22Rv1 (cell line): ENCODE measurements at regions not wholly inside any gene's neighbourhood (a gene's known extent, or its start where the extent isn't known, plus 50 kb on each side); places are given as distances from the start of the nearest gene placed in this dataset.

Experiments
- H3K27ac ChIP-seq: fragments of 450-650 bp; 2 replicates; pipeline ENCODE4 v1.5.1; 2017
- CTCF ChIP-seq: fragments of 450-650 bp; IDR thresholded peaks from 2 replicates; pipeline ENCODE4 v1.5.1; 2017; ENCODE audit warnings: mild to moderate bottlenecking
- ZFX ChIP-seq: fragments of 450-650 bp; IDR thresholded peaks from 2 replicates; pipeline ENCODE4 v1.6.1; 2017; ENCODE audit warnings: antibody characterized with exemption, borderline replicate concordance

DNA sequence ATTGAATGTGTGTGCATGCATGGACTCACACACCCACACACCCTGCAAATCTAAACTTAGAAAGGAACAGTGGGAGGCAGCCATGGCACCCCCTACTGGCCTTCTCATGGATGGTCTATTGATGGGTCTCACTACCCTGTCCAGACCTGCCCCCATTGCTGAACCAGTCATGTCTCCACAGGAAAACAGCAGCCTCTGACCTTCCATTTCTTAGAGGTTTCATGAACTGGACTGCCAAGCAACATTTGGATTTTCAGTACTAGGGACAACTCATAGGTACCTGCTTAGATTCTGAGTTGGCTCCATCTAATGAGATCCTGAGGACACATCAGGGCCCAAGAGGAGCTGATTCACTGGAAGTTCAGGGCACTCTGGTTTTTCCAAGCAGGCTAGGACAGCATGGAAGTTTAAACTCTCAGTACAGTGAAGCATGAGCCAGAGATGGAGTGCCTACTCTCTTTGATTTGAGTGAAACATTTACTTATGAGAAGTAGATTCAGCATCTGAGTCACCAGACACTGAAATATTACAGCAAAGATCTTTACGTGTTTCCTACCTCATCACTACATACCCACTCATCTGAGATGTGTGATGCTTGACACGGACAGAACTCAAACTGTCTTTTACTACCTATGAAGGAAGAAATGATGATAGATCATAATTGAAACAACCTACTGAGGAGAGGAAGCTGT lies 98.9 kb upstream of the PLEKHG7 start:
- peak; percentile 75 for TF ChIP-seq CTCF
- no peak for TF ChIP-seq ZFX
- peak overlapping the region; percentile 88 for H3K27ac ChIP-seq

DNA sequence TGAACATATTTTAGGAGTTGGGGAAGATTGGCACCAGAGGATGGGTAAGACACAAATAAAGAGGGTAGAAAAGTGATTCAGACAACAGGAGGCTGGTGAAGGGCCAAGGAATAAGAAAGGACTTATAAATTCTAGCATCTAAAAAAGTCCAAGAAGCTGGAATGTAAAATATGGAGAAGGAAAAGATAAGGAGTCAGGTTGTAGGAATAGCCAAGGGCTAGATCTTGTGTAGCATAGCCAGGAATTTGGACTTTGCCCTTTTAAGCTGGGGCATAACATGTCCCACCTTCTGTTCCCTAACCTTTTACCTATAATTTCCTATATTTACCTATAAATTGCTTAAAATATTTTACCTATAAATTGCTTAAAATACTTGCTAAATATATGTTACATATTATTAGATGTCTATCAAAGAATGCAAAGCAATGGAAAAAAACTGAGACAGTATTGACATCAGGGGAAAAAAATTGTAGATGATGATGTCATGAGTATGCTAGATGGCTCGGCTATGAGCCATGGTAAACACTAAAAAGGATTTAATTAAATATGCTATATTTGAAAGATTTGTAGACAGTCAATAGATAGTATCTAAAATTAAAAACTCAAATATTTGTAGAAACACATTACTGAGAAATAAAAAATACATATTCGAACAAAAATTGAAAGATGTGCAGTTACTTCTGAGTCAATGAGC lies 99.7 kb upstream of the PLEKHG7 start:
- TF ChIP-seq CTCF (no peak), ZFX (no peak)
- peak overlapping the region; percentile 88 for H3K27ac ChIP-seq

- TF ChIP-seq CTCF, result no peak
- TF ChIP-seq ZFX, result no peak
- peak overlapping the region; percentile 88 for H3K27ac ChIP-seq
Observed at GRCh38 chr12:92602476-92602875, 100.3 kb upstream of the PLEKHG7 start.

GRCh38 chr12:92601680-92602079 lies 101.1 kb upstream of the PLEKHG7 start:
- TF ChIP-seq ZFX, result no peak
- TF ChIP-seq CTCF, result no peak
- peak overlapping the region; percentile 88 for H3K27ac ChIP-seq

DNA sequence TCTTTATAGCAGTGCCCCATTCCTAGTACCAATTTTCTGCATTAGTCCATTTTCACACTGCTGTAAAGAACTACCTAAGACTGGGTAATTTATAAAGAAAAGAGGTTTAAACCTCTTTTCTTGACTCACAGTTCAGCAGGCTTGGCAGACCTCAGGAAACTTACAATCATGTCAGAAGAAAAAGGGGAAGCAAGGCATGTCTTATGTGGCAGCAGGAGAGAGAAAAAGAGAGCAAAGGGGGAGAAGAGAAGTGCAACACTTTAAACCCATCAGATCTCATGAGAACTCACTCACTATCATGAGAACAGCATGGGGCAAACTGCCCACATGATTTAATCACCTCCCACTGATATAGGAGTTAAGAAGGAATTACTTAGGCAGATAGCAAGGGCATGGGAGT lies 101.6 kb upstream of the PLEKHG7 start:
- TF ChIP-seq CTCF (no peak), ZFX (no peak)
- no peak overlapping the region for H3K27ac ChIP-seq

GRCh38 chr12:92600052-92600451 lies 102.7 kb upstream of the PLEKHG7 start:
- no peak for TF ChIP-seq CTCF
- TF ChIP-seq ZFX, result no peak
- H3K27ac ChIP-seq, result no peak overlapping the region

DNA sequence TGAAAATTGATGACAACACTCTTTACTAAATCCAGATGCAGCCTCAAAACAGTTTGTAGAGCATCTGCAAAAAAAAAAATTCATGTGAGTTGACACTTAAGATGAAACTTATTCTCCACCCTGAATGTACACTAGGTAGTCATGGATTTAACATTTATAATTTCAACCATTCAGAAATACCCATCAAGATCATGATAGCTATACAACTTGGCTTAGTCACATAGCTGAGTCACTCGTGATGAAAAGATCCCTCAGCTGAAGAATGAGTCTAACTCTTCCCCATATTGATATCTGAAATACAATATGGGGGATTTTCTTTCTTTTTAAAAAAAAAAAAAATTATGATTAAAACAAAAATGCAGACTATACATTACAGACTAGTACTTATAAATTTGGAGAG lies 104.8 kb upstream of the PLEKHG7 start:
- TF ChIP-seq CTCF (no peak), ZFX (no peak)
- H3K27ac ChIP-seq, result no peak overlapping the region
